HG03342 (cell line): ENCODE measurements at regions not wholly inside any gene's neighbourhood (a gene's known extent, or its start where the extent isn't known, plus 50 kb on each side); places are given as distances from the start of the nearest gene placed in this dataset.
"Not testable (repeated sequence)": the region's sequence is repeated elsewhere in the genome, so short reads cannot be mapped to it uniquely, and the experiment has no call there.

Experiments used
- ATAC-seq: cut with Tn5 transposase; IDR thresholded peaks from one replicate; pipeline ENCODE4 v1.9.1; 2021; ENCODE audit warnings: mild to moderate bottlenecking, moderate library complexity; ENCODE audit not compliant: unreplicated experiment

DNA sequence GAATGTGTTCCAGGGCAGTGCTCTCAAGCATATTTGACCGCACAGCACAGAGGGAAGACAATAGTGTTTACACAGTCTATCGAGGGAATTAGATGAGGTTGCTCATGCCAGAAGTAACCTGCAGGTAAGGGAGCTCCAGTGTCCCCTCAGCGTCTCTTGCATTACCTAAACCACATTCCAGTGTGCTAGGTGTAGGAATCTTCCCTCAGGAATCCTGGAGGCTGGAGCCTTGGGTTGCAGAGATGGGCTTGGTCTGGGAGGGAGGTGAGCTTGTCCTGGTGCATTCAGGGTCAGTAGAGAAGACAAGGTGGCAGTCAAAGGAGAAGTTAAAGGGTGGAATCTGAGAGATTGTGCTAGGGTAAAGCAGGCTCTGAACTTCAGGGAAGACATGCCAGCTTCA is 56.3 kb downstream of the SOX14 start:
- ATAC-seq, result no peak

DNA sequence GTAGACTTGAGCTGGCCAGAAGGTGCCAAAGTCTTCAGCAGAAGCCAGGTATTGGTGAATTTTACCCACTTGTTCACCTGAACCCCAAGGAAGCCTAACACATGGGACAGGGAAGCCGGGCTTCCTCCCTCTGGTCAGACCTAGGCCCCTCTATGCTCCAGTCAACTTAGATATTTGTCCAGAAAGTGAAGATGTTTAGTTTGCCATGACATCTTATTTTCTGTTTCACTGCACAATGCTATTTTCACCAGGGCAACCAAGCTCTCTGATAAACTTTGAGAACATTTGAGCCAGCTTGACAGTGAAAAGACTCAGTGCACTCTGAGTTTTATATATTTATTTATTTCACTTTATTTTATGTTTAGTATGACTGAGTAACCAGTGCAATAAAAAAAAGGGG is 71.0 kb downstream of the SOX14 start:
- ATAC-seq, result no peak

DNA sequence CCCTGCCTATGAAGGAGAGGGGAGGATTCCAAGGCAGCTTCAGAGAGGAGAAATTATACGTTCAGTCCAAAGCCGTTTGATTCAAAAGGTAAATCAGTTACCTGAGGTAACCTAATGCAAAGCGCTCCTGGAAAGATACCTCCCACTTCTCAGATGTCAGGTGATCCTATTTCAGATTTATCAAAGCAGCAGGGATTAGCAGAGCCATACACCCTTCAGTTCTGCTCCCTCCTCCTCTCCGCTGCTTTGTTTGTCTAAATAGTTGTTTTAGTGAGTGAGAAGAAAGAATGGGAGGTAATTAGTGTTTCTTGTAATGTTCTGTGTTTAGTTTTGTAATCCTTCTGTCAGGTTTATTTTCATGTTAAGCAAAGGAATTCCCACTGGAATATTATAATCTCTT is 81.1 kb downstream of the SOX14 start:
- ATAC-seq, result no peak

DNA sequence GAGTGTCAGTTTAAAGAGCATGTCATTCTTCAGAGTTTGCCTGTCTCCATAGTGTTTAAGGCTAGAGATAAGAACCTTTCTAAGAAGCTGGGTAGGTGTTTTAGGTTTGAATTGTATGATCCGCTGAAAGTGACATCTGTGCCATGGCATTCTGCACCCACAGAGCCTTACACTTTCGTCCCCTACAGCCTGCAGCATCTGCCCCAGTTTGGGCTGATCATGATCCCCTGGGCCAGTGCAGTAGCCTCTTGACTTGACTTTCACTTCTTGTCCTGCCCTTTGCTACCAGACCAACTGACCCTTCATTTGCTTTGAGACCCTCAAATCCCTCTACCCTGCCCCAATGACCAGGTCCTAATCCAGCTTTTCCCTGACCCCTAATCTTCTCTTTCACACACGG is 81.6 kb downstream of the SOX14 start:
- ATAC-seq, result no peak

DNA sequence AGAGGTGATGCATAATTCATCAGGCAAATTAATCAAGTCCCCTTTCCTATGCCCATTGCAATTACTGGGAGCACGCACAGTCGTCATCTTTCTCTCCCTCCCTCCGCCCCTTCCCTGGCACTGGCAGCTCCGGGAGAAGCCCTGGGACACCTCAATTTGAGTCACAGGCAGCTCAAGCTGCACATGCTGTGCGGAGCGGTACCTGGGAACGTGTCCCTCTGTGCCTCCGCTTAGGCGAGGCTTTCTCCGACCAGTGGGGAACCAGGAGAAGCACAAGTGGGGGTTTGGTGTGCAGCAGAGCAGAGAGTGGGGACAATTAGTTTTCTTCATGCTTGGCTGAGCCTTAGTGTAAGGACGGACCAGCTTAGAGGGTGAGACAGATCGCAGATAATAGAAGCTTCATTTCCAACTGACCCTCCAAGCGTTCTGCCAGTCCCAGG is 88.3 kb downstream of the SOX14 start:
- no peak for ATAC-seq

DNA sequence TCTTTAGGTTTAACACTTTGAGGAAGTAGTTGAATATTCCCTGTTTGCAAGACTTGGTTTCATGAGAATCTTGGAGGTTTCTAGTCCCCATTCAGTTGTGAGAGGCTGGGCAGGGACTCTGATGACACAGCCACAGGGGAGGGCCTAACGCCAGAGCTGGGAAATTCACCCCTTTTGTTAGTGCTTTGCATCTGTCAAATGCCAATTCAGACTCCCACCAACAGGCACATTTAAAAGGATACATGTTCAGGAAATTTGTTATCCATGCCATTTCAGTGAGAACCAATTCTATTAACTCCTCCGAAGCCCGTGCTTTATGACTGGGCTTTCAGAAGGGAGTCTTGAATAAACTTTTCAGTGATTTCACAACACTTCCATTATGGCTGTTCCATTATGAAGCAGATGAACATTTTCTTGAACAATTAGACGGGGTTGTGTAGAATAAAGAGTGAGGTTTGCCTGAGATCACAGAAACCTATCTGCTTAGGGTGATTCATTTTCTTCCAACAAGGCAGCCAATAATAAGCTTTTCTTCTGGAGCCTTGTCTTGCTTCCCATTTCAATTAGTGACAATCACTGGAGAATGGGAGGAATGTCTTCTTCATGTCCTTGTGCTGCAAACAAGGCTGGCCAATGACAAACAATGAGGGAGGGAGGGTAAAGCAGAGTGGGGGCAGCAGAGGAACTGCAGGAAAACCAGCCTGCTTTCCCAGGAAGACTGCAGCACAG is 90.6 kb downstream of the SOX14 start:
- ATAC-seq, result no peak

DNA sequence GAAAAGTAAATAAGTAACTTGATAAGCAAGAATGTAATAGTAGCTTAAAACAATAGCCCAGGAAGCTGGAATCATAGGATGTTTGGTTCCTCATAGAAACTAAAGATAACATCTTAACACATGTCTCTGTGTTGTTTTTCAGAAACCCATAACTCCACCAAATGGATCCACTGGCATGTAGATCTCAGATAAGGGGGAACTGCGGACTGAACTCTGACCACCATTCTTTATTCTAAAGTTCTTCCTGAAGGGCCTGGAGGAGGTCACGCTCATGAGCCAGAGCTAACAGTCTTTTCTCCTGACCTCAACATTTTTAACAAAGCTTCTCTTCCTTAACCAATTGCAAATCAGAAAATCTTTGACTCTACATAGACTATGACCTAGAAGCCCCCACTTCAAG is 101.9 kb downstream of the SOX14 start:
- no peak for ATAC-seq

DNA sequence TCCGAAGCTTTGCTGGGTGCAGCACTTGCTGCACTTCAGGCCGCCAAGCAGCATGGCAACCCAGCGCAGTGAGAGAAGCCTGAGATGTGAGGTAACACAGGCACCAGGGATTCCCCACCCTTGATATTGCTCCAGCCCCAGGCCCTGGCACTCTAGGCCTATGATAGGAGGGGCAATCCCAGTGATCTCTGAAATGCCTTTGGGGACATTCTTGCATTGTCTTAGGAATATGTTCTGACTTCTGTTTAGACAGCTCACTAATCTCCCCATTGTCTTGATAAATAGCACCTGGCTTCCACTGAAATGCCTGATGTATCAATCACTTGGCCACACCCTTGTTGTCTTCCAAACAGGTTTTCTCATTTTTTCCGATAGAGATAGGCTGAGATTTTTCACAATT is 102.8 kb downstream of the SOX14 start:
- no peak for ATAC-seq

DNA sequence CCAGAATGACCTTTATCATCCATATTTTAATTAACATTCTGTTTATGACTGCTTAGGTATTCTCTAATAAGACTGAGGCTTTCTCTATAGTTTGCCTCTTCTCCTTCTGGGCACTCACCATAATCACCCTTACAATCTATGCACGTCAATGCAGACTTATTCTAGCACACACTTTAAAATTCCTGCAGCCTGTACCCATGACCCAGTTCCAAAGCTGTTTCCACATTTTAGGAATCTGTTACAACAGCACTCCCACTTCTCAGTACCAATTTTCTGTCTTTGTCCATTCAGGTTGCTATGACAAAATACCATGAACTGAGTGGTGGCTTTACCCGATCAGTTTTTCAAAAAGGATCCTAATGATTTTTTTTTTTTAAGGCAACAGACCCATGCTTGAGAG is 103.5 kb downstream of the SOX14 start:
- ATAC-seq, result no peak

DNA sequence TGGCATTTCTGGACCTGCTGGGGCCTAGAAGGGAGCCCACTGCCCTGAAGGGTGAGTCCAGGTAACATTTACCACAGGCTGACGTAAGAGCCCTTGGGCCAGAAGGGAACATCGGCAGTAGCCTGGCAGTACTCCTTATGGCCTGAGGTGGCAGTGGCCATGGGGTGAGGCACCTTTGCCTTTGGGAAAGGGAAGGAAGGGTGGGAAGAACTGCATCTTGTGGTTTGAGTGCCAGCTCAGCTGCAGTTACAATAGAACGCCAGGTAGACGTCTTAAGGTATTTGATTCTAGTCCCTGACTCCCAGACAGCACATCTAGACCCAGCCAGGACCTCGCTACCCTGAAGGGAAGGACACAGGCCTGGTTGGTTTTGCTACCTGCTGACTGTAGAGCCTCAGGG is 104.9 kb downstream of the SOX14 start:
- ATAC-seq, result no peak

DNA sequence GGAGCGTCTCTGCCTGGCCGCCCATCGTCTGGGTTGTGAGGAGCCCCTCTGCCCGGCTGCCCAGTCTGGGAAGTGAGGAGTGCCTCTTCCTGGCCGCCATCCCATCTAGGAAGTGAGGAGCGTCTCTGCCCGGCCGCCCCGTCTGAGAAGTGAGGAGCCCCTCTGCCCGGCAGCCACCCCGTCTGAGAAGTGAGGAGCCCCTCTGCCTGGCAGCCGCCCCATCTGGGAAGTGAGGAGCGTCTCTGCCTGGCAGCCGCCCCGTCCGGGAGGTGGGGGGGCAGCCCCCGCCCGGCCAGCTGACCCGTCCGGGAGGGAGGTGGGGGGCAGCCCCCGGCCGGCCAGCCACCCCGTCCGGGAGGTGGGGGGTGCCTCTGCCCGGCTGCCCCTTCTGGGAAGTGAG is 108.5 kb downstream of the SOX14 start:
- not testable (repeated sequence) for ATAC-seq

DNA sequence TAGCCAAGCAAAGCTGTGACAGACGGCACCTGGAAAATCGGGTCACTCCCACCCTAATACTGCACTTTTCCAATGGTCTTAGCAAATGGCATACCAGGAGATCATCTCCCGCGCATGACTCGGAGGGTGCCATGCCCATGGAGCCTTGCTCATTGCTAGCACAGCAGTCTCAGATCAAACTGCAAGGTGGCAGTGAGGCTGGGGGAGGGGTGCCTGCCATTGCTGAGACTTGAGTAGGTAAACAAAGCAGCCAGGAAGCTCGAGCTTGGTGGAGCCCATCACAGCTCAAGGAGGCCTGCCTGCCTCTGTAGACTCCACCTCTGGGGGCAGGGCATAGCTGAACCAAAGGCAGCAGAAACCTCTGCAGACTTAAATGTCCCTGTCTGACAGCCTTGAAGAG is 113.1 kb upstream of the CLDN18 start:
- ATAC-seq, result not testable (repeated sequence)

DNA sequence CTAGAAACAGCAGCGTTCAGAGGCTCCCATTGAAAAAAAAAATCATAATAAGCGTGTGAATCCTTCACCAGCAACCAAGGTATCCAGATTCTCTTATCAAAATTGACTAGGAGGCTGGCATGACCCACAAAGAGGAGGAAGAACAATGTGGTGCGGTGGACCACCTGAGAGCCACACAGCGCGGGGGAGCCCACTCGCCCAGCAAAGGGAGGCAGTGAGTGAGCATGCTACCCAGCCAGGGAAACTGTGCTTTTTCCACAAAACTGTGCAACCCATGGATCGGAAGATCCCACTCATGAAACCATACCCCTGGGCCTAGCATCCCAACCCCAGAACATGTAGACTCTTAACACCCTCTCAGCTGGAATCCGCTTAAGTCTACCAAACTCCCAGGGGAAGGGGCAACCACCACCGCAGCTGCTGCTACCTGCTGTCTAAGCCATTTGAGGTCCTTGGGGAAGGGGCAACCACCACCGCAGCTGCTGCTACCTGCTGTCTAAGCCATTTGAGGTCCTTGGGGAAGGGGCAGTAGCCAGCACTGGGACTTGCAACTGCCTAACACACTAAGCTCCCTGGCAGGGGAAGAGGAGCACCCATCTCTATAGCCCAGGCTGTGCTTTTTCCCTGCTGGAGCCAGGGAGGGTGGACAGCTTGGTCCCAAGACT is 102.8 kb upstream of the CLDN18 start:
- ATAC-seq, result no peak

DNA sequence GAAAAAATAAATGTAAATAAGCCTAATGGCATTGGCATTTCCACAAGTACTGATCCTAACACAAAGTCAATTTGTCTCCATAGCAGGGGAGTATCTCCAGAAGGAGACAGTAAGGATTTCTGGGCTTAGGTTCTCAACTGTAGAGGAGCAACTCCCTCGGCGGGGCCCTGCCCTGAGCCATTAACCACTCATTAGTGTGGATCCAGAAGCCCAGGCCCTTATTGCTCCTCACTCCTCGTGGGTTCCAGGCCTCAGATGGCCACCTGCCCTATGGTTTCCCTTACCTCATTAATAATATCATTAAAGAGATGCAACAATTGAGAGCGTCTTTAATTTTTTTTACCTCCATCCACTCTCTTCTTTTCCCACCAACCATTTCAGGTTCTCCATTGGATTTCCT is 85.3 kb upstream of the CLDN18 start:
- no peak for ATAC-seq

DNA sequence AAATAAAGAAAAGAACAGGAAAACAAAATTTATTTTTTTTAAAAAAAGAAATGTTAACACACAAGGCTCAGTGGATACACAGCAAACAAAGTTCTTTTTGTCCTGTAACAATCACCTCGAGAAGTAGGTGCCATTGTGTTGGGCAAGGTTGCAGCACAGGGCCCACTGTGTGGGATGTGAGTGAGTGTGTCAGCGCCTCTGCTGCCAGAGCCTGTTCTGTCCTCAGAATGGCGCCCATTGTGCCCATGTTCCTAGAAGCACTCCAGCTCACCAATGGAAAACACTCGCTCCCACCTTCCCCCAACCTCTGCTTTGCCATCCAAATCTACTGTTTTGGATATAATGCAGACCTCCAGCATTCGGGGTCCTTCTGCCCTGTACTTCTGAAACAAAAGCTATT is 84.9 kb upstream of the CLDN18 start:
- no peak for ATAC-seq

DNA sequence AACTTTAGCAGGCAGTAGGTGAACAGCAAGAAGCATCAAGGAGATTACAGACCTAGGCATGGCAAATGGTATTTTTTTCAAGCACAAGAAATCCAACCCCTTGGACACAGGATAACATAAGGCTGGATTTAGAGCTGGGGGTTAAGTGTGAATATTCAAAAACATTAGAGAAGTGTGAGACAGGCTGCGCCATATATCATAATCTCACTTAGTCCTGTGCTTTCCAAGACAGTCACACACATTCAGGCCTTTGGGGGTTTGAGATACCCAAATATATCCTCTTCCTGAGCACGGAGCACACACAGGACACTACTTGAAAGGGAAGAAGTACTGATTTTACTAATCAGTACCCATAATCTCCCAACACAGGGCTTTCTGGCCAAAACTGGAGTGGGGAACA is 83.0 kb upstream of the CLDN18 start:
- ATAC-seq, result no peak

DNA sequence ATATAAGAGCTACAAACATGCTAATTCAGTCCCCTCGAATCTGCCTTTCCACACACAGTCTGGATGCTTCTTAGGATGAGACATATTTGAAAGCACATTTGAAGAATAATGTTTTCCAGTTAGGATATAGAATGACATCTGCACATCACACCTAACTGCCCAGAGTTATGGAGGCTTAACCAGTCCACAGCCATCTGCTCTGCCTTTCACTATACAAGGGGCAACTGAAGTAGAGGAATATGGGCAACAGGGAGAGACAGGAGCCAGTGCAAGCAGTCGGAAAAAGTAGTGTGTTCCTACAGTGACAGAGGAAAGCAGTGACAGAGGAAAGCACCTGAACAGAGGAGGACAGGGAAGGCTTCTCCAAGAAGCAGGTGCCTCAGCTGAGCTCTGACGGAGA is 79.0 kb upstream of the CLDN18 start:
- no peak for ATAC-seq

DNA sequence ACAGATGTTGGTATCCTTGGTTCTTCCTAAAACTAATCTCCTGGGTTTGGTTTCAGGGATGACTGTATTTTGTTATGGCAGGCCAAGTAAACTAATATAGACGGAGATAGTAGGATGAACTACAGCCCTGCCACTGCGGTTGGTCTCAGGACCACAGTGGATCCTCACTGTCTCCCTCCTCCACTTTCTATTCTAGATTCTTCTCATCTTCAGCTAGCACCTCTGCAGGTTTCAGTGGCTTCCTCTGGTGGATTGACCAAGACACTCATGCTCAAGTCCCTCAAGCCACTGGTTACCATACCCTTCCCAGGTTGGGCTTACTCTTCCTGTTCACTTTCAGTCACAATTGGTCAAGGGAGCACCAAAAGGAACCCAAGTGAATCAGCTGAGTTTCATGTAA is 71.1 kb upstream of the CLDN18 start:
- ATAC-seq, result no peak

DNA sequence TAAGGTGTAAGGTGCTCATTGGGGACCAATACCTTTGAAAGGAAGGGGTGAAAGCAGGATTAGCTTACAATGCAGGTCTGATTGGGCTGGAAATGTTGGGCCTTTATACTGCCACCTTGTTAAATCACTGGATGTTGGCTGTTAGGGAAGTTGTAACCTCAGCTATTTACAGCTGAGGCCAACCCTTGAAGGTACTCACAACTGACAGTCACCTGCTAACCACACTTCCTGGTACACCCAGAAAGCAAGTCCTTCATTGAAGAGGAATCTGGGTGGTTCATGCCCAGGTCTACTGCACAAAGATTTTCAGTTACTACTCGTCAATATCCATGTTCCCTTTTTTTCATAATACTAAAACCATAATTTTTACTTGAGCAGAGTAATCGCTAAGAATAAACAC is 65.4 kb upstream of the CLDN18 start:
- ATAC-seq, result no peak

DNA sequence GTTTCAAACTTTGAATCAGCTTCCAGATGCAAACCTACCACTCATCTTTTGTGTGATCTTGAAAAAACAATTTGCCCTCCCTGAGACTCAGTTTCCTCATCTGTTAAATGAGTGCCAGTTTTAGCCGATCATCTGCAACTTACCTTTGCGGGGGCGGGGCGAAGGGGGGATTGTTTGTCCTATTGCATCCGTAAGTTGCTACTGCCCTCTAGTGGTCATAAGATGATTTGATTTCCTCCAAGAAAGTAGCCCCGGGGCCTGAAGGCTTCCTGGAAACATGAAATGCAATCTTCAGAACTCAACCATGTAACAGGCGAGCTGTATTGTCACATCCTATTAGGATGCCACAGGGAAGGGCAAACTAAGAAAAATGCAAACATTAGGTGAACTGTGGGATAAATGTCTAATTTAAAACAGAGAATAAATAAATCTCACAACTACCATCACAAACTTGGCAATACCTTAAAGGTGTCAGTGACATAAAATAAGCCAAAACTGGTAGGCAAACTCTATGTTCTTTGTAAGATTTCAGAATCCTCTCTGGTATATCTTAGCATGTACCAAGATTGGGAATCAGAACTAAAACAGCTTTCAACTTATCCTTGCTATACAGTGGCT is 63.5 kb upstream of the CLDN18 start:
- ATAC-seq, result peak; percentile 73

DNA sequence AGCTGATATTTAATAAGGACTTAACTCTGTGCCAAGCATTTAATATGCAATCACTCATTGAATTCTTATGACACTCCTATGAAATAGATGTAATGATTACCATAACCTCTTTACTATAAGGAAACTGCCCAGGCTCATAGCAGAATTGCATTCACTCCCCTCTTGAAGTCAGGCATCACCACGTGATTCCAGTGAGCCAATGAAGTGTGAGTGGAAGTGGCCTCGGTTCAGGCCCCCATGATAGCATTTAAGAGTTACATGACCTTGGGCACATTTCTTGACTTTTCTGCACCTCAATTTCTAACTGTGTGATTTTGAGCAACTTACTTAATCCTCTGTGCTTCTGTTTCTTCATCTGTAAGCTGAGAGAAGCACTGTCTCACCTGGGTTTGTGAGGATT is 62.8 kb upstream of the CLDN18 start:
- ATAC-seq, result no peak

DNA sequence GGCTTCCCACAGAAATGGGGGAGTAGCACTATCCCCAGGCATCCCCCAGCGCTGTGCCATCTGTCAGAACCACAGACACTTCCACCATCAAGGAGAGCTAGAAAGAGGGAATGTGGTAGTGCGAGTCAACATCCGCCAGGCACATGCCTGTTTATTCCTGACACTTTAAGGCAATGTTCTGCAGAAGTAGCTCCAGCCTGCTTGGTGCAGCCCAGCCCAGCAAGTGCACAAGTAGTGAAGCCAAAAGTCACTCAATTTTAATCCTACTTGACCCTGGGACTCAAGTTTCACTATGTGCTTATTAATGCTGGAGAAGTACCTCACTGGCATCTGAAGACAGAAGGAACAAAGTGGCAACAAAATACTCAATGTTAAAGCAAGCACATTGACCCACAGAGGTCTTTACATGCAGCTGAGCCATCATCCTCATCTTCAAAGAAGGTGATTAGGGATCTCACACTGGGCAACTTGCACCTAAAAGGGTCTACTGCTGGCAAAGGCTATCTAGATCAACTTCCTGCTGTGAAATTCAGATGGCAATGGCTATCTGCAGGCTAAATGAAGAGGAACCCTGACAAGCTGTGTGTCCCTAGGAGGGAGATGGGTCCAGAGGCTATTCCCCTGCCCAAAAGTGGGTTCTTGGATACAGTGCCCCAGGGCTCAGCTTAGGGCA is 61.4 kb upstream of the CLDN18 start:
- no peak for ATAC-seq
